ENCODE measurements at regions not wholly inside any gene's neighbourhood (a gene's known extent, or its start where the extent isn't known, plus 50 kb on each side); places are given as distances from the start of the nearest gene placed in this dataset.
A peak's percentile ranks its signal among the peaks of the same experiment; 100 is the strongest.
"Not testable (repeated sequence)": the region's sequence is repeated elsewhere in the genome, so short reads cannot be mapped to it uniquely, and the experiment has no call there.

DNA sequence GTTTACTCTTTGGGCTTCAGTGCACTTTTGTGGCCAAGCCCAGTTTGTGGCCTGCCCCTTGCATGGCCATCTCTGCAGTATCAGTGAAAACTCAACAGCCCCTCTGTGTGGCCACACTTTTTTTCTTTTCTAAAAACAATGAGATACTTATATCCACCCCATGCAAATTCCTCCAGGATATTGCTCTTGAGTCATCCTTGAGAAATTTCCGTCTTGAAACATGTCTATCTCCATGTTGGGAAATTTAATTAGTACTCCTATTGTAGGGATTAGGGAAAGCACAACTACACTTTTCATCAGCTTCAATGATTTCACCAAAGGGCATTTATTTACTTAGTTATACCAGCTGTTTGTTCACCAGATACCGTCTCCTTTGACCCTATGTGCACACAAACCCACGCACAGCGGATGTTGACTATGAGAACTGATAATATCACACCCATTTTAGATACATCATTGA lies 993.1 kb downstream of the TSN start:
- DNase-seq = no peak

DNA sequence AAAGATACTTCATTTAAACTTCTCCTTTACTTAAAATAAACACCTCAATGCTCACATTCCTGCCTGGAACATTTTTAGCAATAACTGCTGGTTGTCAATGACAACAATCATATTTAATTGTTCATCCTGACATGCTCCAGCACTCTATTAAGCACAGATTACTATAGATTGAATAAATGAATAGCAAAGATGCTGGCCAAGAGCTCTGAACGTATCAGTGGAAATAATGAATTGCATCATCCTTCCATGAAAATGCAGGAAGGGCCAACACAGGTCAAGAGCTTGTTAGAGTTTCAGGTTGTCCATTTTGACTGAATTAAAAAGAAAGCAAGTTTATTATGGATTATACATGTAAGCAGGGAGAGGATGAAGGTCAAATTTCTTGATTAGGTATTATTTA lies 994.0 kb downstream of the TSN start:
- DNase-seq = no peak

DNA sequence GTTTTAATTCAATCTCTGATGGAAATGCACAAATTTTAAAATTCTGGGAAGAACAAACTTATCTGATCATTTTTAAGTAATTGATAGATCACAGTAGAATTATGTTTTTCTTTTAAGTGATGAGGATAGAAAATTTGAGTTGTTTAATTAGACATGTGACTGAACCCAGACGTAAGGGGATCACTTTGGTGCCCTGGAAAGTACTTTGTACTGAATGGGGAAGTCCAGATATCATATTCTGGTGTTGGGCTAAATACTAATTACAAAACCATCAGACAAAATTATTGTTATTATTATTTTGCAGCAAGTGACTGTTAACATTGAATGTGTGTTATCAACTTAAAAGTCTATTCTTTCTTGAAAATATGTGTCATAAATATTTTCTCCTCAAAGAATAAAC lies 994.6 kb downstream of the TSN start:
- no peak for DNase-seq

DNA sequence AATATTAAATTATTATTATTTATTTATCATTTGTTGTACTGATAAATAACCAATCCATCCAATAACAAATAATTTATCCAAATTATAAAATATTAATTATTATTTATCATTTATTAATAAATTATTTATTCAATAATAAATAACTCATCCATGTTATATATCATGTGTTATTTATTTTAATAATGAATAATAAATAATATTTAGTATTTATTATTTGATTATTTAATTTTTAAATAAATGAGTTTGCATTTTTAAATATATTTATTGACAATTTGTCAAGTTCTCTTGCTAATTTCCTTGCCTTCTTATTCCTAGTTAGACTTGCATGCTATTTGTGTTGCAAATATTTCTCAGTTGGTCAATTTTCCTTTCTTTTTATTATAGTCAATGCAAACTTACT lies 995.4 kb downstream of the TSN start:
- DNase-seq = no peak

DNA sequence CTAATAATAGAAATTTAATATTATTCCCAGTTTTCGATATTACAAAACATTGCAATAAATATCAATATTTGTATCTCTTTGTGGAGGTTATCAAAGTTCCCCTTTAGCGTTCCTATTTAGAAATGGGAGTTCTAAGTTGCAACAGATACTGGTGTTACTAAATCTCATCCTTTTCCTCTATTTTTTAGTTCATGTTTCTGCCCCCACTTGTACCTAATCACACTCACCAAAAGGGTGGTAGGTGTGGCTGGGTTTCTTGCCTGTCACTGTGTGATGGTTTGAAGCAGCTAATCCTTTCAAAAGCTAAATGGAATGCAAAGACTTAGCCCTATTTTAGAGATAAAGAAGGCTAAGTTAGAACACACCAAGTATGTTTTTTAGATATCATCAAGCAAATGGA lies 997.9 kb downstream of the TSN start:
- DNase-seq = no peak

DNA sequence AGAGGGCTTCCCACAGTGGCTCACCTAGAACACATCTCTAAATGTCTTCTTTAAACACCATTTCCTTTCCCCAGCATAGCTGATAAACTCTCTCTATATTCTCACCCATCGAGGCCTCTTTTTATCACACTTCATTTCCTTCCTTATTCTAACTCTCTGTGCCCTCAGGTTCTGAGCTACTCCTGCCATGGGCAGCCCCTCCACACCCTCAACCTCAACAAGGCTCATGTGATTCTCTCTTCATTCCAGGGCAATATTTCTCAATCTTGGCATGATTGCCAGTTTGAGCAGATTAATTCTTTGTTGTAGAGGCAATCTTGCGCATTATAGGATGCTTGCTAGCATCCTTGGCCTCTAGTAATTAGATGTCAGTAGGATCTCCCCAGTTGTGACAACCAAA lies 999.1 kb downstream of the TSN start:
- no peak for DNase-seq

DNA sequence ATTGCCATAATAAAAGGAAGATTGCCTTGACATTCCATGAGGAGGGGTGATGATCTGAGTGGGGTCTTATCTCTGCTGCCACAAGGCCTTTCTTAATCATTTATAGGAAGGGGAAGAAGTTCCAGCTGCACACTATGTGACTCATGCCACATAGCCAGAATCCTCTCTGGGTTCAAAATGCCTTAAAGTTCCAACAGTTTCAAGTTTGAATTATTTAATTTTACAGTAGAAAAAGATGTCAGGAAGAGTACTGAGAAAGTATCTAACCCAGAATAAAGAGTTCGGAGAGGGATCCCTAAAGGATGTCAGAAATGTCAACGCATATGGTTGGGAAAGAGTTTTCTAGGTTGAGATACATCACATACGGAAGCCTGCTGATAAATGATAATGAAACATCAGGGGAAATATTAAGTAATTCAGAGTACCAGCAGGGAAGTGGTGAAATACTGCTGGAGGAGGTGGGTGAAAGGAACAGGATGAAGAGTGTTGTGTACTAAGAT lies 999.9 kb downstream of the TSN start:
- DNase-seq = no peak

DNA sequence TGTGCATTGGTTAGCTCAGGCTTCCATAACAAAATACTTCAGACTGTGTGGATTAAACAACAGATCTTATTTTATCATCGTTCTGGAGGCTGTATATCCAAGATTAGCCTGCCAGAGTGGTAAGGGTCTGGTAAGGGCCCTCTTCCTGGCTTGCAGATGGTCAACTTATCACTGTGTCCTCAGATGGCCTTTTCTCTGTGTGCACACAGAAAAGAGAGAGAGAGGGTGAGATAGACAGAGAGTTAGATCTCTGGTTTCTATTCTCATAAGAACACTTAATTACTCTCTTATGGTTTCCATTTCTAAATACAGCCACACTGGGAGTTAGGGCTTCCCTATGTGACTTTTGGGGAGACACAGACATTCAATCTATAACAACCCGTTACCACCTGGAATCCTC lies 1003.5 kb downstream of the TSN start:
- DNase-seq = peak; percentile 23

DNA sequence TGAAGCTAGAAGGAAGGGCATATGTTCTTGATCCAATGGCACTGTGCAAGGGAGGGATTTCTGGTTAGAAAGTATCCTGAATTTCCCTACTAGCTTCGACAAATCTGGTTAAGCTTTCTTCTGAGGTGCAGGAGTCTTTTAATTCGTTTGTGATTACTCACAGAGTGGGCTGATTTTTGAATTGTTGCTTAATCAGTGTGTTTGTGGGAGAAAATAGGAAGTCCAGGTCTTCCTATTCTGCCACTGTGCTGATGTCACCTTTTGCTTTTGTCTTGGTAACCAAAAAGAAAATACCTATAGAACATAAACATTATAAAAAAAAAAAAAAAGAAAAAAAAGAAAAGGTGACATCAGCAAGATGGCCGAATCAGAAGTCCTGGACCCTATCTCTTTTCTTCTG lies 1008.6 kb downstream of the TSN start:
- no peak for DNase-seq

DNA sequence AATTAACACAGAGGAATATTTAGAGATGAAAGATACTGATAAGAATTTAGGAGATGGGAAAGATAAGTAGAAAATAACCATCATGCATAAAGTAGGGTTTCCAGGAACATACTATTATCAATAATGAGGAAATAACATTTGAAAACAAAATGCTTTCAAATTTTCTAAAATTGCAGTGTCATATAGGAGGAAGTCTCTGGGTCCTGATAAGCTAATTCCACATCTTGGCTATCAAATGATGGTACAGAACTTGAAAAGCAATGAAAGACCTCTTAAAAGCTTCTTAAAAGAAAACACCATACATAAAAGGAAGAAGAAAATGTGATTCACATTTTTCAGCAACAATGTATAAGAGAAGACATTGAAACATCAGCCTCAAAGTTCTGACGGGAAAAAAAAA lies 1024.8 kb downstream of the TSN start:
- no peak for DNase-seq

DNA sequence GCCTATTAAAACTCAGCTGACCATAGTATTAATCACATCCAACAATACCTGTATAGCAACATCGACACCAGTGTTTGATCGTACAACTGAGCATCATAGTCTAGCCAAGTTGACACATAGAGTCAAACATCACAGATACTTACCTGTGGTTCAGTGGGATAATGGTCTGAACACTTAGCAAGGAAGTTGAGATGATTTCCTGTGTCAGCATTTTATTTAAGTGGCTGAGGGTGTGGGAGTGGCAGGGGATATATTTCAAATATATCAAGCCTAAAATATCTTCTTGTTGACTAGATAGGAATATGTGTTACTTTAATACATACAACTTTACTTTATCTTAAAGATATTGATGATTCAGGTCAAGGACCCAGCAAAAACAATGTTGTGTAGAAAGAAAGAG lies 1038.6 kb downstream of the TSN start:
- DNase-seq = no peak

DNA sequence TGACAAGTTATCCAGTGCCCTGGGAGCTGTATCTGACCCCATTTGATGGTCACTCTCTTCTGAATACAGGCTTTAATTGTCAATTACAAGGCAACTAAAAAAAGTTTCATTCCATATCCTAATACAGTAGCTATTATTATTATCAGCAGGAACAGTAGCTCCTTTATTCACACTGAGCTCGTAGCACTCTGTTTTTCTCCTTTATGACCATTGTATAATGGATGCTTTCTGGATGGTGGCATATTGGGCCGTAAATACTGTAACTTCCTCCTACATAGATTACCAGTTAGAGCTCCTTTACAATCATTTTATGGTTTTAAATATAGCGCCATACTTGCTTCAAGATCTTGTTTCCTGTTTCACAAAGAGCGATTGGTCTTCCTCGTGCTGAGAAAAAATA lies 1040.3 kb downstream of the TSN start:
- DNase-seq = no peak

DNA sequence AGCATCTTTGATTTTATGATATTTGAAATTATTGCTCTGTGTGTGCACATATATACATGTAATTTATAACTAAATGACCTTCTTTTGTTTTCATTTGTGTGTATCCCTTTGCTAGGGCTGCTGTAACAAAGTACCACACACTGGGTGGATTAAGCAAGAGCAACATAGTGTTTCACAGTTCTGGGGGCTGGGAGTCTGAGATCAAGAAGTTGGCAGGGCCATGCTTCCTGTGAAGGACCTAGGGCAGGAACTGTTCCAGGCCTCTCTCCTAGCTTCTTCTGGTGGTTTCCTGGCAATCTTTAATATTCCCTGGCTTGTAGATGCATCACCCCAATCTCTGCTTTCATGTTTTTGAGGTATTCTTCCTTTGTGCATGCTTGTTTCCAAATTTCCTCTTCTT lies 1043.9 kb downstream of the TSN start:
- DNase-seq = no peak

DNA sequence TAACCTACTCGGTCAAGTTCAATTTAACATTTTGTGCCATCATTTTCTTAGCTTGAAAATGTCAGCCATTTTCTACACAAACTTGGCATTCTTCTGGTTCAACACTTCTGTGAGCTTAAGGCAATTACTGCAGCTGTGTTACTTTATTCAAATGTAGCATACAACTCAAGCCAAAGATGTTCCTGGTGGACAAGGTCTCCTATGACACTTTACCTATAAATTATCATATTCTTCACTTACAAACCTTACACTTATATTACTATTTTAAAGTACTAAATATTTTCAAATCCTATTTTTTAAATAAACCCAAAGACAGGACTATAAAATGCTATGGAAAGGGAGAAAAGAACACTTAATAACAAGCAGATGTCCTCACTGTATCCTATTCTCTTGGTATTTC lies 1045.3 kb downstream of the TSN start:
- DNase-seq = no peak

DNA sequence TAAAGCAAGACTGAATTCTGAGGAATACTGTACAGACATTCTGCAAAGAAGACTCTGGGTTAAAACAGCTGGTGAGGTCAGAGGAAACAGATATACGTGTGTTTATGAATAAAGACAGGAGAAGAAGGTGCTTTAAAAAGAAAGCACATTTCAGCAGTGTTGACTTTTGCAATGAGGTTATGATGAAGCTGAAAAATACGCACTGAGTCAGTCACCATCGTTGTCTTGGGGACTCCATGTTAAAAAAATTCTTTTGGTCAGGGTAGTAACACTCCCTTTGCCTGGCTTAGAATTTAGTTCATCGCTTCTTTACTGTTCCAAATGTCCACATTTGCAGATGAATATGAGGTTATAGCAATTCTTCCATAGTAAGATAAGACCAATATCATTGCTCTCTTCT lies 1049.0 kb downstream of the TSN start:
- DNase-seq = no peak

DNA sequence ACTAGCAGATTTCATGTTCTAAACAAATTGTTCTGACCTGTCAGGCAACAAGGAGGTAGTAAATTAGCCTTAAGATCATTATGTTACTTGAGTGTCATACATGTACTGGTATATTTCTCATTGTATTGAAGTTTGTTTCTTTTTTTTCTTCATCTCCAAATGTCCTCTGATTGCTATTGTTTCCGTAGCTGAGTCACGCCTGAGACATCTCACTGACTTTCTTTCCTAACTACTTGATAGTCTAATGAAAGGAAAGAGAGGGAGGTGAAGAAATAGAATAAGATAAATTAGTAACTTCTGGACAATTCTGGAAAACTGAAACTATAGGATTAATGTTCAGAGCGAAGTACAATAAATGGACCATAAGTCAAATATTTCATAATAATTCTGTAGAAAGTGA lies 1049.9 kb downstream of the TSN start:
- DNase-seq = no peak

DNA sequence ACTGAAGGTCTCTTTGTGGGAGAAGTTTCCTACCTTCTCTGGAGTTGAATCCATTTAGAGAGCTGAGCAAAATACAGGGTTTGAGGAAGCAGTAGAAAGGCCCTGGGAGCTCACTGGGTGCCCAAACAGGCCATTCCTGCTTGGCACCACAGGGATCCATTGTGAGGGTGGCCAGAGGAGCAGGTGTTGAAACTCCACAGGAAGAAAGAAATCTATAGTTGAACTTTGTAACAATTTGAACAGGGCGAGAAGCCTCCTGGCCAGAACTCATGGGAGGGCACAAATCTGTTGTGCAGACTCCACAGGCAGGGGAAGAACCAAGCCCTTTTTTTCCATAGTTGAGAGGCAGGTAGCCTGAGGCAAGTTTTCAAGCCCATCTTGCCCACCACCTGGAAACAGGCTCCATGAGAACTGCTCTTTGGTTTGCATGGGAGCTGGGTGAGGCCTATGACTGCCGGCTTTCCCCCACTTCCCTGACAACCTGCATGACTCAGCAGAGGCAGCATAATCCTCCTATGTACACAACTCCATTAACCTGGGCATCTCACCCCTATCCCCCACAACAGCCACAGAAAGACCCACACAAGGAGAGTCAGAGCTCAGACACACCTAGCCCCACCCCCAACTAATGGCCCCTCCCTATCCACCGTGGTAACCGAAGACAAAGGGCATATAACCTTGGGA lies 1053.0 kb downstream of the TSN start:
- no peak for DNase-seq

DNA sequence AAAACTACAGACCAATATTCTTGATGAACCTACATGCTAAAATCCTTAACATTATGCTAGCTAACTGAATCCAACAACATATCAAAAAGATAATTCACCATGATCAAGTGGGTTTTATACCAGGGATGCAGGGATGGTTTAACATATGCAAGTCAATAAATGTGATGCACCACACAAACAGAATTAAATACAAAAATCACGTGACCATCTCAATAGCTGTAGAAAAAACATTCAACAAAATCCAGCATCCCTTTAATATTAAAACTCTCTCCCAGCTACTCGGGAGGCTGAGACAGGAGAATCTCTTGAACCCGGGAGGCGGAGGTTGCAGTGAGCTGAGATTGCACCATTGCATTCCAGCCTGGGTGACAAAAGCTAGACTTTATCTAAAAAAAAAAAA lies 1056.8 kb downstream of the TSN start:
- DNase-seq = not testable (repeated sequence)

DNA sequence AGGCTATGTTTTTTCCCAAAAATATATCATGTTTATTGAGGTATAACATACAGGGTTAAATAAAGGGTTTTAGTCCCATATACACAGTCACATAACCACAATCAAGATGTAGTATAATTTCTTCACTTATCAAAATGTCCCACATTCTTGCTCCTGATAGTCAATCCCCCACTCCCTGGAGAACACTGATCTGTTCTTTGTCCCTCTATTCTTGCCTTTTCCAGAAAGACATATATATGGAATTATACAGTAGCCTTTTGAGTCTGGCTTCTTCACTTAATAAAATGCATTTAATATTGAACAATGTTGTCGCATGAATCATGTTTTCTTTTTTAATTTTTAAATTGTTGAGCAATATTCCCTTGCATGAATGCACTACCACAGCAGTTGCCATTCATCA lies 1059.7 kb downstream of the TSN start:
- no peak for DNase-seq

DNA sequence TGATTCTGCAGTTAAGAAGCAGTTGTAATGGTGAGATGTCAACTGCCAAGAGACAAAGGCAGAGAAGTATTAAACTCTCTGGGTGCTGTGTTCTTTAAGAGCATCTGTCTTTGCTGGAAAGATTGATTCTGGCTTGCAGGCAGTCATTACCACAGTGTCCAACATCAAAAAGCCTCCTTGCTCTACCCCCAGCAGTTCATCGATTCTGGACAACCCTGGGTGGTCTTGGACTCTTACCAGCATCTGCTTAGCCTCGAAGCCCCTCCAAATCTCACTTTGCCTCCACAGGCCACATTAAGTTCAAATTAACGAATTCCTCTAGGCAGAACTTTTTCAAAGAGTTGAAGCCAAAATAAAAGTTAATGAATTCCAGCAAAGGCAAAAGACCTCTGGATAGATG lies 1061.4 kb downstream of the TSN start:
- no peak for DNase-seq

DNA sequence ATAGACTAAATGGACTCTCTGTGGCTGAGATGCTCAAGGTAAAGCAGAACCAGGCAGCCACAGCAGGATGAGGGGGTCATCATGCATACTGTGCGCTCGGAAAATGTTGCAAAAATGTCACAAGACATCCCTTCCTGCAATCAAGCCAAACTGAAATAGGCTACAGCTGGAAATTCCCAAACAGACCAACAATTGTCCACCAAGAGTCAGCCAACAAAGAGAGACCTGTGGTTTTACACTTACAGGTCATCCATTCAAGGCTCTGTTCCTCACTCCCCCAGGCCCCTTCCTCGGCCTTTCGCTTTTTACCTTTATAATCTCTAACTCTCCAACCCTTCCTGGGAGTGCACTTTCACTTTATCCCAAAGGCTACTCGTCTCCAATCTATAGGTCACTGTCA lies 1066.9 kb downstream of the TSN start:
- DNase-seq = no peak

DNA sequence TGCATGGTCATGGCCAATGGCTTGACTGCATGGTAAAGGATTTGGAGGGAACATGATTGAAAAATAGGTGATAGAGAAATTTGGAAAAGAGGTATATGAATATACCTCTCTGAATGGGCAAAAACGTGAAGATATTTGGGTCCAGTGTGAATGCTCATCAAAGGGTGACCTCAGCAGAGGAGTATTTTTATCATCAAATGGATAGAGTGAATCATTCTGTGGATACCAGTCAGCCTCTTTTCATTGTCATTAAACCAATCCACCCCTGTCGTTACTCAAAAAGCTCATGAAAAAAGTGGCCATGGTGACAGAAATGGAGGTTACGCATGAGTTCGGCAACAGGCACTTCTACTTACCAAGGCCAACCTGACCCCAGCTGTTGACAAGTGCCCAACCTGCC lies 1074.7 kb downstream of the TSN start:
- DNase-seq = no peak

DNA sequence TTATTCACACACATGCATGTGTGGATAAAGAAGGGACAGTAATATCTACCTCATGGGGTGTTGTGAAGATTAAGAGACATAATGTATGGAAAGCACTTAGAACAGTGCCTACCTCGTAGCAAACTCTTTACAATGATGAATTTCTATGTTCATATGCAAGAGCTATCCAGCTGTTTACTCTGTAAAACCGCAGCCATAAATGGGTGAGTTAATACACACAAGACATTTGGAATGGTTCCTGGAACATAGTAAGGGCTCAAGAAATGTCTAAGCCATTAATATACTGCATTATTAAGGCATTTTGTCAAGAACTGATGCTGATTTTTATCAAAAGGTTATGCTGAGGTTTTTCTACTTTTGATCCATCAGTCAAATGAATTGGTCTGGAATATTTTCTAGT lies 1076.2 kb downstream of the TSN start:
- peak; percentile 28 for DNase-seq

DNA sequence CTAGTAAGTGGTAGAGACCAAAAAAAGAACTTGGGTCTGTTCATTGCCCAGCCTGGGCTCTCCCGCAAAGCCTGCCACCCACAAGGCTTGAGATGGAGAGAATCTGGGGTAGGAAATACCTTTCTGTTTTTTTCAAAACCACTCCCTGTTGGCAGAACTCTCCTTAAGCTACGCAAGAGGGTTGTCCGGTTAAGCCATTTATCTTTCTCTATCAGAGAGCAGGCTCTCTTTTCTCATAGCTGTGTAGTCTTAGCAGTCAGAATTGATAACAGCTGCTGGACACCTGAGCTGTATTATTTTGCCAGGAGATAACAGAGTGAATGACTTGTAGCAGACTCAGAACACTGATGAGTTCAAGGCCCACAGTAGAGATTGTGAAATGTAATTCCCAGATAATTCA lies 1088.1 kb downstream of the TSN start:
- no peak for DNase-seq

DNA sequence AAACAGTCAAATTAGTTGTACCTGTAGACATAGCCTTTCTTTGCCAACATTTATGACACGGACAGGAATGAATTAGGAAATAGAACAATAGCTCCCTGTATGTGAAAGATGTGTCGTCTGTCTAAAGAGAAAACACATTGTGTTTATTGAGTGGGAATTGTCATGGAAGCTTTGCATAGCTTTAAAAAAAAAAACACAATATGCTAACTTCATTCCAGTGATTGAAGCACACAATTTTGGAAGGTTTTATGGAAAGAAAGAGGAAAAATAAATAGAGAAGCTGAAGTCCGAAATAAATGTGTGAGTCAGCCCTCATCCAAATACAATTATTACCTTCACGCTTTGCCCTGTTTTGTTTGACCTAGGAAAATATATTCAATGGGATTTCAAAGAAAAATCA lies 1095.7 kb downstream of the TSN start:
- no peak for DNase-seq
